ENCODE measurements at regions not wholly inside any gene's neighbourhood (a gene's known extent, or its start where the extent isn't known, plus 50 kb on each side); places are given as distances from the start of the nearest gene placed in this dataset.

GRCh38 chr20:41983159-41983558, 365.0 kb upstream of the CHD6 start:
- Histone ChIP-seq H3K4me3 (replicated peaks in 1 of 3; ENCODE audit: insufficient read depth in 1 of 3, low read depth in 2 of 3, low read length in 3 of 3) (no peak overlapping the region), H3K27me3 (ENCODE audit: control insufficient read depth in 1 of 2, insufficient read depth in 2 of 2, low read length in 2 of 2) (no peaks in the 10 kb centered on the region), H2AFZ (ENCODE audit: low read length) (no peak overlapping the region), H3K36me3 (replicated peaks in 1 of 2; ENCODE audit: control insufficient read depth in 1 of 2, insufficient read depth in 2 of 2, low read length in 2 of 2) (no peaks in the 10 kb centered on the region), H3K4me1 (ENCODE audit: insufficient read depth, low read length) (no peaks in the 10 kb centered on the region), H3K9ac (ENCODE audit: insufficient read depth, low read depth, low read length) (no peak overlapping the region), H3K27ac (ENCODE audit: extremely low read length, insufficient read depth, low read length) (no peak overlapping the region), H4K20me1 (ENCODE audit: insufficient read depth, low read length) (no peaks in the 10 kb centered on the region), H3K9me3 (ENCODE audit: low read length) (peaks cover 5% of the 10 kb centered on the region; the same call in 1 of the 2 replicates), H3K4me2 (ENCODE audit: low read depth, low read length) (no peak overlapping the region), H3K79me2 (ENCODE audit: insufficient read depth, low read length) (no peaks in the 10 kb centered on the region)
- intact Hi-C loops (cut with micrococcal nuclease; ENCODE audit: unreplicated experiment), result no loop called here
- no TSS peak for BruUV-seq (replicated peaks)
- CTCF ChIA-PET (ENCODE audit: low intra/inter-chr PET ratio, low total read pairs), result no interaction called here
- FAIRE-seq (no peak), ATAC-seq (no peak), DNase-seq (ENCODE audit: low spot score) (no peak)
- POLR2A ChIA-PET, result no interaction called here
- in situ Hi-C loops (cut with HindIII; ENCODE audit: extremely low pct_ligation_motif_present, low pct_unique_long_range_greater_than_20kb), result no loop called here
- WGBS (ENCODE audit: low lambda C conversion rate), result 7% methylated on average over 4 of the region's 4 CpGs
- TF ChIP-seq RARA (CRISPR knock-in tag; IDR thresholded peaks at IDR 0.05) (no peak), ZBTB46 (CRISPR knock-in tag; IDR thresholded peaks at IDR 0.05; ENCODE audit: borderline replicate concordance) (no peak), ZNF101 (CRISPR knock-in tag; IDR thresholded peaks at IDR 0.05; ENCODE audit: borderline replicate concordance, low read depth) (no peak), PLRG1 (conservative IDR thresholded peaks at IDR 0.05) (no peak), ZNF546 (CRISPR knock-in tag; conservative IDR thresholded peaks at IDR 0.05) (no peak), ZNF574 (CRISPR knock-in tag; IDR thresholded peaks at IDR 0.05) (no peak), NPAS2 (CRISPR knock-in tag; IDR thresholded peaks at IDR 0.05; ENCODE audit: borderline replicate concordance) (no peak), ATF1 (CRISPR knock-in tag; IDR thresholded peaks at IDR 0.05) (no peak), ZHX2 (IDR thresholded peaks at IDR 0.05; ENCODE audit: low read depth) (no peak), ZHX2 (CRISPR knock-in tag; IDR thresholded peaks at IDR 0.05; ENCODE audit: borderline replicate concordance) (no peak), JUNB (CRISPR knock-in tag; IDR thresholded peaks at IDR 0.05; ENCODE audit: borderline replicate concordance) (no peak), PHB2 (IDR thresholded peaks at IDR 0.05; ENCODE audit: partially characterized antibody) (no peak), ZNF460 (CRISPR knock-in tag; IDR thresholded peaks at IDR 0.05; ENCODE audit: borderline replicate concordance) (no peak), ZNF790 (CRISPR knock-in tag; IDR thresholded peaks at IDR 0.05; ENCODE audit: borderline replicate concordance) (no peak), DPF2 (CRISPR knock-in tag; IDR thresholded peaks at IDR 0.05; ENCODE audit: borderline replicate concordance, low read depth) (no peak)
